ENCODE measurements at regions not wholly inside any gene's neighbourhood (a gene's known extent, or its start where the extent isn't known, plus 50 kb on each side); places are given as distances from the start of the nearest gene placed in this dataset.
"Not testable (repeated sequence)": the region's sequence is repeated elsewhere in the genome, so short reads cannot be mapped to it uniquely, and the experiment has no call there.

DNA sequence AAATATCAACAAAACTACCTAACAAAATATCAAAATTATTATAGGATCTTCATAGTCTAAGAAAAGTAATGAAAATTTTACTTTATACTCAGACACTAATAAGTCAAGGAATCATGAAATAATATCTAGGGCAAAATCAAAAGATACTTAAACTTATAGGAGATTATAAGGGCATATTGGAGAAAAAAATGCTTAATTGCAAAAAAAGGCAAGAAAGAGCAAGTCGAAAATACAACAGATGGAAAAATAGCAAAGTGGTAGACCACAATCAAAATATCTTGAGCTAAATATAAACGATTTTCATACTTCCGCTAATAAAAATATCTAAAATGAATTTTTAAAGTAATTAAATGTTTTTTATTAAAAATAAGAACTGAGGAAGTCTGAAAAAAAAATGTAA lies 177.0 kb upstream of the TEKT4 start:
- TF ChIP-seq, protein P1, sequence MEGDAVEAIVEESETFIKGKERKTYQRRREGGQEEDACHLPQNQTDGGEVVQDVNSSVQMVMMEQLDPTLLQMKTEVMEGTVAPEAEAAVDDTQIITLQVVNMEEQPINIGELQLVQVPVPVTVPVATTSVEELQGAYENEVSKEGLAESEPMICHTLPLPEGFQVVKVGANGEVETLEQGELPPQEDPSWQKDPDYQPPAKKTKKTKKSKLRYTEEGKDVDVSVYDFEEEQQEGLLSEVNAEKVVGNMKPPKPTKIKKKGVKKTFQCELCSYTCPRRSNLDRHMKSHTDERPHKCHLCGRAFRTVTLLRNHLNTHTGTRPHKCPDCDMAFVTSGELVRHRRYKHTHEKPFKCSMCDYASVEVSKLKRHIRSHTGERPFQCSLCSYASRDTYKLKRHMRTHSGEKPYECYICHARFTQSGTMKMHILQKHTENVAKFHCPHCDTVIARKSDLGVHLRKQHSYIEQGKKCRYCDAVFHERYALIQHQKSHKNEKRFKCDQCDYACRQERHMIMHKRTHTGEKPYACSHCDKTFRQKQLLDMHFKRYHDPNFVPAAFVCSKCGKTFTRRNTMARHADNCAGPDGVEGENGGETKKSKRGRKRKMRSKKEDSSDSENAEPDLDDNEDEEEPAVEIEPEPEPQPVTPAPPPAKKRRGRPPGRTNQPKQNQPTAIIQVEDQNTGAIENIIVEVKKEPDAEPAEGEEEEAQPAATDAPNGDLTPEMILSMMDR (IDR thresholded peaks at IDR 0.05), result not testable (repeated sequence)
- TF ChIP-seq, protein P2, sequence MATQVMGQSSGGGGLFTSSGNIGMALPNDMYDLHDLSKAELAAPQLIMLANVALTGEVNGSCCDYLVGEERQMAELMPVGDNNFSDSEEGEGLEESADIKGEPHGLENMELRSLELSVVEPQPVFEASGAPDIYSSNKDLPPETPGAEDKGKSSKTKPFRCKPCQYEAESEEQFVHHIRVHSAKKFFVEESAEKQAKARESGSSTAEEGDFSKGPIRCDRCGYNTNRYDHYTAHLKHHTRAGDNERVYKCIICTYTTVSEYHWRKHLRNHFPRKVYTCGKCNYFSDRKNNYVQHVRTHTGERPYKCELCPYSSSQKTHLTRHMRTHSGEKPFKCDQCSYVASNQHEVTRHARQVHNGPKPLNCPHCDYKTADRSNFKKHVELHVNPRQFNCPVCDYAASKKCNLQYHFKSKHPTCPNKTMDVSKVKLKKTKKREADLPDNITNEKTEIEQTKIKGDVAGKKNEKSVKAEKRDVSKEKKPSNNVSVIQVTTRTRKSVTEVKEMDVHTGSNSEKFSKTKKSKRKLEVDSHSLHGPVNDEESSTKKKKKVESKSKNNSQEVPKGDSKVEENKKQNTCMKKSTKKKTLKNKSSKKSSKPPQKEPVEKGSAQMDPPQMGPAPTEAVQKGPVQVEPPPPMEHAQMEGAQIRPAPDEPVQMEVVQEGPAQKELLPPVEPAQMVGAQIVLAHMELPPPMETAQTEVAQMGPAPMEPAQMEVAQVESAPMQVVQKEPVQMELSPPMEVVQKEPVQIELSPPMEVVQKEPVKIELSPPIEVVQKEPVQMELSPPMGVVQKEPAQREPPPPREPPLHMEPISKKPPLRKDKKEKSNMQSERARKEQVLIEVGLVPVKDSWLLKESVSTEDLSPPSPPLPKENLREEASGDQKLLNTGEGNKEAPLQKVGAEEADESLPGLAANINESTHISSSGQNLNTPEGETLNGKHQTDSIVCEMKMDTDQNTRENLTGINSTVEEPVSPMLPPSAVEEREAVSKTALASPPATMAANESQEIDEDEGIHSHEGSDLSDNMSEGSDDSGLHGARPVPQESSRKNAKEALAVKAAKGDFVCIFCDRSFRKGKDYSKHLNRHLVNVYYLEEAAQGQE (IDR thresholded peaks at IDR 0.05; ENCODE audit: insufficient read depth in 1 of 2, low read depth in 2 of 2, low read length in 1 of 2), result not testable (repeated sequence)
- TF ChIP-seq SIN3A (IDR thresholded peaks at IDR 0.05; ENCODE audit: borderline replicate concordance, insufficient read depth, low read depth, low read length); POLR2AphosphoS5 (IDR thresholded peaks at IDR 0.05; ENCODE audit: low read depth, low read length); TCF7L2 (IDR thresholded peaks at IDR 0.05; ENCODE audit: low read depth, low read length): not testable (repeated sequence)

Measured in Panc1 (cell line).